ENCODE measurements at regions not wholly inside any gene's neighbourhood (a gene's known extent, or its start where the extent isn't known, plus 50 kb on each side); places are given as distances from the start of the nearest gene placed in this dataset.

DNA sequence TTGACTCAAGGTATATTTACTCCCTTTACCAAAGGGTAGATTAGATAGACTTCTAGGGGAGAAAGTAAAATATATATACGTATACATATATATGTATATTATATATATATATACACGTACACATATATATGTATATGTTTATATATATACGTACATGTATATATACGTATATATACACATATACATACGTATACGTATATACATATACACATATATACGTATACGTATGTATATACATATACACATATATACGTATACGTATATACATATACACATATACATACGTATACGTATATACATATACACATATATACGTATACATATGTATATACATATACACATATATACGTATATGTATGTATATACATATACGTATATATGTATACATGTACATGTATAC lies 430.5 kb upstream of the ANO3 start:
- Mint-ChIP-seq H3K4me1 (ENCODE audit: low read depth) (no peaks in the 10 kb centered on the region), H3K36me3 (ENCODE audit: low read depth) (no peaks in the 10 kb centered on the region), H3K9me3 (peaks cover 3% of the 10 kb centered on the region), H3K27me3 (ENCODE audit: insufficient read depth) (no peaks in the 10 kb centered on the region), H3K27ac (no peak overlapping the region), H3K4me3 (no peak overlapping the region)
- DNase-seq (ENCODE audit: low spot score) = no peak
- intact Hi-C loops (cut with micrococcal nuclease) = no loop called here

GRCh38 chr11:25902476-25902875 lies 429.5 kb upstream of the ANO3 start:
- H3K4me3 Mint-ChIP-seq = no peak overlapping the region
- H3K4me1 Mint-ChIP-seq (ENCODE audit: low read depth) = no peaks in the 10 kb centered on the region
- H3K27me3 Mint-ChIP-seq (ENCODE audit: insufficient read depth) = no peaks in the 10 kb centered on the region
- intact Hi-C loops (cut with micrococcal nuclease) = no loop called here
- H3K27ac Mint-ChIP-seq = no peak overlapping the region
- peaks cover 10% of the 10 kb centered on the region for H3K9me3 Mint-ChIP-seq
- DNase-seq (ENCODE audit: low spot score) = no peak
- no peaks in the 10 kb centered on the region for H3K36me3 Mint-ChIP-seq (ENCODE audit: low read depth)

DNA sequence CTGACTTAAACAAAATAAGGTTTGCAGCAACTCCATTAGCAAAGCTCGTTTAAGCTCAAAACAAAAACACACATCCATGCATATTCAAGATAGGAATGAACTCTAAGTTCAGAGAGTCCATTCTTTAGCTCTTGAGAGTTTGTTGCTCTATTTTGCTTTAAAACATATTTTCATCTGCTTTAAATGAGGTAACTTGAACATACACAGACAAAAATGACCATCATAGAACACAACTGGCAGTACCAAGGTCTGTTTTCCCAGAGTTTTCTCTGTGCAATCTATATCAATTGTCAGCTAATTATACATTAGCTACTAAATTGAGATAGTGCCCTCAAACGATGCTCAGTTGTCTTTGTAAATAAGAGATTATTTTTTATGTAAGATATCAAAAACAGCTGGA lies 423.2 kb upstream of the ANO3 start:
- H3K36me3 Mint-ChIP-seq (ENCODE audit: low read depth) = no peaks in the 10 kb centered on the region
- H3K27me3 Mint-ChIP-seq (ENCODE audit: insufficient read depth) = no peaks in the 10 kb centered on the region
- no peaks in the 10 kb centered on the region for H3K4me1 Mint-ChIP-seq (ENCODE audit: low read depth)
- no peak overlapping the region for H3K4me3 Mint-ChIP-seq
- intact Hi-C loops (cut with micrococcal nuclease) = no loop called here
- DNase-seq (ENCODE audit: low spot score) = no peak
- H3K9me3 Mint-ChIP-seq = peaks cover 10% of the 10 kb centered on the region
- H3K27ac Mint-ChIP-seq = no peak overlapping the region

GRCh38 chr11:25910086-25910485 lies 421.8 kb upstream of the ANO3 start:
- DNase-seq (ENCODE audit: low spot score) = no peak
- Mint-ChIP-seq H3K9me3 (peaks cover 8% of the 10 kb centered on the region), H3K4me3 (no peak overlapping the region), H3K27ac (no peak overlapping the region), H3K27me3 (ENCODE audit: insufficient read depth) (no peaks in the 10 kb centered on the region), H3K4me1 (ENCODE audit: low read depth) (no peaks in the 10 kb centered on the region), H3K36me3 (ENCODE audit: low read depth) (no peaks in the 10 kb centered on the region)
- intact Hi-C loops (cut with micrococcal nuclease) = no loop called here

GRCh38 chr11:25920356-25920755 lies 411.6 kb upstream of the ANO3 start:
- DNase-seq (ENCODE audit: low spot score) = no peak
- H3K36me3 Mint-ChIP-seq (ENCODE audit: low read depth) = no peaks in the 10 kb centered on the region
- H3K4me1 Mint-ChIP-seq (ENCODE audit: low read depth) = no peaks in the 10 kb centered on the region
- intact Hi-C loops (cut with micrococcal nuclease) = no loop called here
- peaks cover 11% of the 10 kb centered on the region for H3K9me3 Mint-ChIP-seq
- no peak overlapping the region for H3K4me3 Mint-ChIP-seq
- no peak overlapping the region for H3K27ac Mint-ChIP-seq
- no peaks in the 10 kb centered on the region for H3K27me3 Mint-ChIP-seq (ENCODE audit: insufficient read depth)

GRCh38 chr11:25924586-25924985 lies 407.3 kb upstream of the ANO3 start:
- H3K4me1 Mint-ChIP-seq (ENCODE audit: low read depth) = no peaks in the 10 kb centered on the region
- H3K4me3 Mint-ChIP-seq = no peak overlapping the region
- no peaks in the 10 kb centered on the region for H3K36me3 Mint-ChIP-seq (ENCODE audit: low read depth)
- no peaks in the 10 kb centered on the region for H3K27me3 Mint-ChIP-seq (ENCODE audit: insufficient read depth)
- no peak overlapping the region for H3K27ac Mint-ChIP-seq
- peaks cover 11% of the 10 kb centered on the region for H3K9me3 Mint-ChIP-seq
- no peak for DNase-seq (ENCODE audit: low spot score)
- intact Hi-C loops (cut with micrococcal nuclease) = no loop called here

- Mint-ChIP-seq H3K4me3 (no peak overlapping the region), H3K27ac (no peak overlapping the region), H3K4me1 (ENCODE audit: low read depth) (no peaks in the 10 kb centered on the region), H3K9me3 (peaks cover 11% of the 10 kb centered on the region), H3K36me3 (ENCODE audit: low read depth) (no peaks in the 10 kb centered on the region), H3K27me3 (ENCODE audit: insufficient read depth) (no peaks in the 10 kb centered on the region)
- intact Hi-C loops (cut with micrococcal nuclease) = no loop called here
- no peak for DNase-seq (ENCODE audit: low spot score)
Observed at GRCh38 chr11:25925359-25925758, 406.6 kb upstream of the ANO3 start.

DNA sequence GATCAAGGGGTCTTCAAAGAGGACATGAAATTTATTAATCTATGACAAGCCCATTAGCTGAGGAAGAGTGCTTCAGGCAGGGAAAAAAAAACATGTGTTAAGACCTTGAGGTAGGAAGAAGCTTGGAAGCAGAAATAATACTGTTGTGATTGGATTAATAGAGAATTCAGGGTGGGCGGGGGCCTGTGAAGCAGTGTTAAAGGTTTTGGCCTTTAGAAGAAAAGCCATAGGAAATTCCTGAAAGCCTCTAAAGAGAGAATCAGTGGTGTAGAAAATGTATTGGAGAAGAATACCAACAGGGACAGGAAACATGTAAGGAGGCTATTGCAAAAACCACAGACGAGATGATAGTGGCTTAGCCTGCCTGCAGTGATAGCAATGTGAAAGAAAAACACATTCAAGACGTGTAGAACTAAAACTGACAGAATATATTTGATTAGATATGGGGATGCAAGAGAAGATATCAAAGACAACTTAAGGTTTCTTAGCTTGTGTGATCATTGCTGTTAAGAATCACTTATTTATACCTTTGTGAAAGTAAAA lies 404.4 kb upstream of the ANO3 start:
- peaks cover 8% of the 10 kb centered on the region for H3K9me3 Mint-ChIP-seq

GRCh38 chr11:25928076-25928475 lies 403.9 kb upstream of the ANO3 start:
- no peak overlapping the region for H3K27ac Mint-ChIP-seq
- intact Hi-C loops (cut with micrococcal nuclease) = no loop called here
- no peaks in the 10 kb centered on the region for H3K36me3 Mint-ChIP-seq (ENCODE audit: low read depth)

More for the DNA sequence above, 404.4 kb upstream of the ANO3 start:
- H3K36me3 Mint-ChIP-seq (ENCODE audit: low read depth) = no peaks in the 10 kb centered on the region
- H3K27me3 Mint-ChIP-seq (ENCODE audit: insufficient read depth) = no peaks in the 10 kb centered on the region
- H3K4me3 Mint-ChIP-seq = no peak overlapping the region
- no peak overlapping the region for H3K27ac Mint-ChIP-seq
- DNase-seq (ENCODE audit: low spot score) = no peak
- intact Hi-C loops (cut with micrococcal nuclease) = no loop called here
- no peaks in the 10 kb centered on the region for H3K4me1 Mint-ChIP-seq (ENCODE audit: low read depth)

GRCh38 chr11:25938952-25939351 lies 393.0 kb upstream of the ANO3 start:
- intact Hi-C loops (cut with micrococcal nuclease) = no loop called here

More at GRCh38 chr11:25928076-25928475, 403.9 kb upstream of the ANO3 start:
- Mint-ChIP-seq H3K9me3 (peaks cover 5% of the 10 kb centered on the region), H3K4me3 (no peak overlapping the region), H3K4me1 (ENCODE audit: low read depth) (no peaks in the 10 kb centered on the region), H3K27me3 (ENCODE audit: insufficient read depth) (no peaks in the 10 kb centered on the region)
- DNase-seq (ENCODE audit: low spot score) = no peak

GRCh38 chr11:25939691-25940090 lies 392.2 kb upstream of the ANO3 start:
- Mint-ChIP-seq H3K36me3 (ENCODE audit: low read depth) (no peaks in the 10 kb centered on the region), H3K4me3 (no peak overlapping the region), H3K4me1 (ENCODE audit: low read depth) (no peaks in the 10 kb centered on the region), H3K27ac (no peak overlapping the region), H3K27me3 (ENCODE audit: insufficient read depth) (no peaks in the 10 kb centered on the region), H3K9me3 (peaks cover 11% of the 10 kb centered on the region)
- intact Hi-C loops (cut with micrococcal nuclease) = no loop called here
- DNase-seq (ENCODE audit: low spot score) = no peak

More at GRCh38 chr11:25938952-25939351, 393.0 kb upstream of the ANO3 start:
- Mint-ChIP-seq H3K27ac (no peak overlapping the region), H3K4me3 (no peak overlapping the region), H3K36me3 (ENCODE audit: low read depth) (no peaks in the 10 kb centered on the region), H3K27me3 (ENCODE audit: insufficient read depth) (no peaks in the 10 kb centered on the region), H3K4me1 (ENCODE audit: low read depth) (no peaks in the 10 kb centered on the region), H3K9me3 (peaks cover 11% of the 10 kb centered on the region)
- no peak for DNase-seq (ENCODE audit: low spot score)

DNA sequence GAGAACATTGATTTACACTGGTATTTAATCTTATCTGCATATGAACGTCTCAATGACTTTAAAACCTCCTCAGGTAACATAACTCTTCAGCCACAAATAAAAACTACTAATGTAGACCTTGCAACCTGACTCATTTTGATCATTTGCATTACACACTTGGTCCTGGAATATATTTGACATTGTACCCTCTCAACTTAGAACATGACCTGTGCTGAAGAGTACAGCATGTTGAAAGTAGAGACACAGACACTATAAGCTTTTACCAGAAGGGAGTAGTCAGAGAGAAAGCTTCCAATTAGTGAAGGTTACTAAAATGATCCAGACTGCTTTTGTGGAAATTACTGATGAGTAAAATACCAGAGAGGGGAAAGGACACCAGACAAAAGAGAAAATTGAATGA lies 390.6 kb upstream of the ANO3 start:
- Mint-ChIP-seq H3K4me3 (no peak overlapping the region), H3K4me1 (ENCODE audit: low read depth) (no peaks in the 10 kb centered on the region), H3K27me3 (ENCODE audit: insufficient read depth) (no peaks in the 10 kb centered on the region), H3K27ac (no peak overlapping the region), H3K9me3 (peaks cover 9% of the 10 kb centered on the region), H3K36me3 (ENCODE audit: low read depth) (no peaks in the 10 kb centered on the region)
- intact Hi-C loops (cut with micrococcal nuclease) = no loop called here
- DNase-seq (ENCODE audit: low spot score) = no peak

- Mint-ChIP-seq H3K27ac (no peak overlapping the region), H3K4me3 (no peak overlapping the region), H3K9me3 (peaks cover 5% of the 10 kb centered on the region), H3K27me3 (ENCODE audit: insufficient read depth) (no peaks in the 10 kb centered on the region), H3K36me3 (ENCODE audit: low read depth) (no peaks in the 10 kb centered on the region), H3K4me1 (ENCODE audit: low read depth) (no peaks in the 10 kb centered on the region)
- DNase-seq (ENCODE audit: low spot score) = no peak
- intact Hi-C loops (cut with micrococcal nuclease) = no loop called here
Observed at GRCh38 chr11:25943031-25943430, 388.9 kb upstream of the ANO3 start.

Measured in activated T-helper 1 cell treated with anti-CD3 and anti-CD28 coated beads, Interleukin-12 subunit alpha, Interleukin-12 subunit beta, Interleukin-2, Interleukin-4 antibody, amounts not matched to agents 30 ng/mL and 10 ng/mL and 1 ng/mL, durations not matched to agents 14 hours and 24 hours and 36 hours (primary cell).